Mesenchymal stem cell (in vitro differentiated cells and primary cell): ENCODE measurements at regions not wholly inside any gene's neighbourhood (a gene's known extent, or its start where the extent isn't known, plus 50 kb on each side); places are given as distances from the start of the nearest gene placed in this dataset.

Experiments used
- DNase-seq: peaks from one replicate; pipeline ENCODE4 v3.0.0-alpha.2; 2013
- H2AFZ ChIP-seq: one replicate; pipeline ENCODE4 v1.6.1; 2013; ENCODE audit warnings: low read depth, mild to moderate bottlenecking, control low read depth, inconsistent platforms, low read length, moderate library complexity
- H2AK5ac ChIP-seq: 2 replicates; pipeline ENCODE4 v1.6.1; 2013; ENCODE audit warnings: low read length, moderate library complexity, mild to moderate bottlenecking, inconsistent platforms; ENCODE audit not compliant: severe bottlenecking
- H2BK120ac ChIP-seq: one replicate; pipeline ENCODE4 v1.6.1; 2013; ENCODE audit warnings: low read depth, mild to moderate bottlenecking, inconsistent platforms, low read length, moderate library complexity
- H2BK12ac ChIP-seq, 2 experiments: one replicate each; pipeline ENCODE4 v1.6.1; 2013; ENCODE audit warnings: inconsistent platforms in 2 of 2, low read length in 2 of 2, mild to moderate bottlenecking in 2 of 2, moderate library complexity in 2 of 2, control low read depth in 1 of 2
- H2BK15ac ChIP-seq: one replicate; pipeline ENCODE4 v1.6.1; 2013; ENCODE audit warnings: mild to moderate bottlenecking, low read depth, inconsistent platforms; ENCODE audit not compliant: poor library complexity, severe bottlenecking
- H2BK5ac ChIP-seq: 2 replicates; pipeline ENCODE4 v1.6.1; 2013; ENCODE audit warnings: low read depth, mild to moderate bottlenecking, low read length, control low read depth, inconsistent platforms; ENCODE audit not compliant: poor library complexity, severe bottlenecking
- H3K14ac ChIP-seq, 2 experiments: one replicate each; pipeline ENCODE4 v1.6.1; 2013; ENCODE audit warnings: inconsistent platforms in 2 of 2, low read length in 2 of 2, control low read depth in 1 of 2, mild to moderate bottlenecking in 1 of 2, moderate library complexity in 1 of 2
- H3K18ac ChIP-seq, 2 experiments: one replicate each; pipeline ENCODE4 v1.6.1; 2013; ENCODE audit warnings: inconsistent platforms in 2 of 2, low read length in 2 of 2, control low read depth in 1 of 2, low read depth in 1 of 2, mild to moderate bottlenecking in 1 of 2
- H3K23ac ChIP-seq, 2 experiments: one replicate each; pipeline ENCODE4 v1.6.1; 2013; ENCODE audit warnings: inconsistent platforms in 2 of 2, low read length in 2 of 2, mild to moderate bottlenecking in 2 of 2, moderate library complexity in 2 of 2, control low read depth in 1 of 2
- H3K27ac ChIP-seq: 2 replicates; pipeline ENCODE4 v1.5.1; 2013; ENCODE audit warnings: mild to moderate bottlenecking, moderate library complexity, low read length, control low read depth, inconsistent platforms; ENCODE audit not compliant: poor library complexity, severe bottlenecking
- H3K27me3 ChIP-seq, 2 experiments: 2 replicates each; pipeline versions ENCODE4 v1.6.1 to v1.7.0; 2013; ENCODE audit warnings: low read length in 2 of 2, mild to moderate bottlenecking in 2 of 2, moderate library complexity in 2 of 2, control low read depth in 1 of 2, inconsistent platforms in 1 of 2; ENCODE audit not compliant: control insufficient read depth in 1 of 2, insufficient read depth in 1 of 2
- H3K36me3 ChIP-seq, 2 experiments: 2 replicates each; pipeline versions ENCODE4 v1.6.1 to v1.7.0; 2013; ENCODE audit warnings: low read length in 2 of 2, control low read depth in 1 of 2, inconsistent platforms in 1 of 2, low read depth in 1 of 2, mild to moderate bottlenecking in 1 of 2; ENCODE audit not compliant: insufficient read depth in 2 of 2, control insufficient read depth in 1 of 2
- H3K4ac ChIP-seq, 2 experiments: one replicate each; pipeline ENCODE4 v1.6.1; 2013; ENCODE audit warnings: inconsistent platforms in 2 of 2, low read length in 2 of 2, mild to moderate bottlenecking in 2 of 2, moderate library complexity in 2 of 2, control low read depth in 1 of 2, low read depth in 1 of 2
- H3K4me1 ChIP-seq: 2 replicates; pipeline ENCODE4 v1.6.1; 2013; ENCODE audit warnings: low read depth, low read length, control low read depth; ENCODE audit not compliant: control insufficient read depth, insufficient read depth
- H3K4me2 ChIP-seq: 2 replicates; pipeline ENCODE4 v1.6.1; 2013; ENCODE audit warnings: low read length, mild to moderate bottlenecking, inconsistent platforms; ENCODE audit not compliant: poor library complexity, severe bottlenecking
- H3K4me3 ChIP-seq, 2 experiments: 2 replicates each; pipeline versions ENCODE4 v1.5.1 to v1.7.0; 2013; ENCODE audit warnings: low read length in 2 of 2, mild to moderate bottlenecking in 2 of 2, control low read depth in 1 of 2, low read depth in 1 of 2; ENCODE audit not compliant: insufficient read depth in 1 of 2
- H3K79me1 ChIP-seq: replicated peaks from 2 replicates; pipeline ENCODE4 v1.6.1; 2013; ENCODE audit warnings: mild to moderate bottlenecking, control low read depth, low read length, inconsistent platforms; ENCODE audit not compliant: poor library complexity, severe bottlenecking
- H3K9ac ChIP-seq: 2 replicates; pipeline ENCODE4 v1.7.0; 2013; ENCODE audit warnings: mild to moderate bottlenecking, low read length, moderate library complexity
- H3K9me3 ChIP-seq: 2 replicates; pipeline ENCODE4 v1.7.0; 2013; ENCODE audit warnings: mild to moderate bottlenecking, low read length; ENCODE audit not compliant: control insufficient read depth
- H4K8ac ChIP-seq: one replicate; pipeline ENCODE4 v1.6.1; 2013; ENCODE audit warnings: inconsistent platforms, mild to moderate bottlenecking, low read length, moderate library complexity
- H4K91ac ChIP-seq: one replicate; pipeline ENCODE4 v1.6.1; 2013; ENCODE audit warnings: mild to moderate bottlenecking, low read length, inconsistent platforms
- WGBS: methylation state at CpG from one replicate; pipeline ENCODE4 v1.1.7; 2013; ENCODE audit warnings: mixed read lengths; 5-methylcytosine and 5-hydroxymethylcytosine counted together

GRCh38 chrX:46308110-46308509 lies 237.1 kb downstream of the ZNF674 start:
- Histone ChIP-seq H2BK12ac (no peak overlapping the region), H3K14ac (no peak overlapping the region), H4K91ac (no peak overlapping the region), H3K27ac (no peak overlapping the region), H3K36me3 (no peaks in the 10 kb centered on the region), H3K18ac (no peak overlapping the region), H3K4me2 (no peak overlapping the region), H2BK5ac (no peak overlapping the region), H3K4me3 (no peak overlapping the region), H2BK15ac (no peak overlapping the region), H3K4ac (no peak overlapping the region), H3K4me1 (peaks cover 5% of the 10 kb centered on the region), H2BK120ac (no peak overlapping the region), H2AK5ac (no peak overlapping the region), H2AFZ (no peak overlapping the region), H4K8ac (no peak overlapping the region), H3K23ac (no peak overlapping the region), H3K27me3 (peaks cover 0 to 47% of the 10 kb centered on the region in 2 experiments), H3K79me1 (no peaks in the 10 kb centered on the region), H3K9ac (no peak overlapping the region), H3K9me3 (peaks cover 15% of the 10 kb centered on the region)
- DNase-seq = no peak
- 50% methylated on average over 1 of the region's 3 CpGs for WGBS

GRCh38 chrX:46306103-46306502 lies 239.1 kb downstream of the ZNF674 start:
- H2AFZ ChIP-seq = no peak overlapping the region
- no peak overlapping the region for H2AK5ac ChIP-seq
- no peak overlapping the region for H3K4ac ChIP-seq
- no peak overlapping the region for H3K23ac ChIP-seq
- no peak overlapping the region for H2BK12ac ChIP-seq
- H3K79me1 ChIP-seq = no peaks in the 10 kb centered on the region
- no peak overlapping the region for H4K8ac ChIP-seq
- peaks cover 15% of the 10 kb centered on the region for H3K9me3 ChIP-seq
- H3K18ac ChIP-seq = no peak overlapping the region
- no peak overlapping the region for H3K4me2 ChIP-seq
- no peak for DNase-seq
- H3K27me3 ChIP-seq = peaks cover 0 to 50% of the 10 kb centered on the region in 2 experiments
- no peak overlapping the region for H2BK5ac ChIP-seq
- no peak overlapping the region for H3K9ac ChIP-seq
- H3K4me1 ChIP-seq = peaks cover under 1% of the 10 kb centered on the region
- no peak overlapping the region for H2BK120ac ChIP-seq
- H3K4me3 ChIP-seq = no peak overlapping the region
- no peak overlapping the region for H2BK15ac ChIP-seq
- H4K91ac ChIP-seq = no peak overlapping the region
- H3K14ac ChIP-seq = no peak overlapping the region
- WGBS = 100% methylated on average over 1 of the region's 3 CpGs
- H3K27ac ChIP-seq = no peak overlapping the region
- no peaks in the 10 kb centered on the region for H3K36me3 ChIP-seq

- Histone ChIP-seq H3K79me1 (no peaks in the 10 kb centered on the region), H3K9me3 (peaks cover 15% of the 10 kb centered on the region), H3K4me1 (no peaks in the 10 kb centered on the region), H2AFZ (no peak overlapping the region), H2AK5ac (no peak overlapping the region), H3K36me3 (no peaks in the 10 kb centered on the region), H3K27me3 (peaks cover 0 to 50% of the 10 kb centered on the region in 2 experiments), H2BK15ac (no peak overlapping the region), H3K14ac (no peak overlapping the region), H2BK120ac (no peak overlapping the region), H3K4me2 (no peak overlapping the region), H2BK12ac (no peak overlapping the region), H3K27ac (no peak overlapping the region), H4K91ac (no peak overlapping the region), H2BK5ac (no peak overlapping the region), H4K8ac (no peak overlapping the region), H3K9ac (no peak overlapping the region), H3K4me3 (no peak overlapping the region), H3K23ac (no peak overlapping the region), H3K18ac (no peak overlapping the region), H3K4ac (no peak overlapping the region)
- no CpG with 5 or more reads among the region's 2 CpGs for WGBS
- no peak for DNase-seq
Observed at GRCh38 chrX:46305431-46305830, 239.8 kb downstream of the ZNF674 start.

GRCh38 chrX:46301903-46302302 lies 243.3 kb downstream of the ZNF674 start:
- Histone ChIP-seq H2BK5ac (no peak overlapping the region), H3K14ac (no peak overlapping the region), H3K9ac (no peak overlapping the region), H3K36me3 (no peaks in the 10 kb centered on the region), H2AFZ (no peak overlapping the region), H3K18ac (no peak overlapping the region), H4K91ac (no peak overlapping the region), H2AK5ac (no peak overlapping the region), H3K4me2 (no peak overlapping the region), H3K27ac (no peak overlapping the region), H2BK12ac (no peak overlapping the region), H3K23ac (no peak overlapping the region), H3K4me3 (no peak overlapping the region), H4K8ac (no peak overlapping the region), H3K4me1 (no peaks in the 10 kb centered on the region), H3K27me3 (peaks cover 0 to 54% of the 10 kb centered on the region in 2 experiments), H2BK120ac (no peak overlapping the region), H3K4ac (no peak overlapping the region), H3K79me1 (no peaks in the 10 kb centered on the region), H2BK15ac (no peak overlapping the region), H3K9me3 (peaks cover 13% of the 10 kb centered on the region)
- DNase-seq = no peak
- no CpG with 5 or more reads among the region's 2 CpGs for WGBS
